K562 (cell line): ENCODE measurements at regions not wholly inside any gene's neighbourhood (a gene's known extent, or its start where the extent isn't known, plus 50 kb on each side); places are given as distances from the start of the nearest gene placed in this dataset.

ENCODE experiments used
- ATAC-seq: fragments of 200-7000 bp; cut with Tn5 transposase; 3 replicates; pipeline ENCODE4 v1.9.1; 2020; ENCODE audit warnings: moderate library complexity
- BruUV-seq: library from RNA; stranded (reverse); fragments of 400-500 nt; replicated peaks from 2 replicates; lab custom pipeline; 2021; lab: Mats Ljungman, UMichigan
- CTCF ChIA-PET: fragments of 300-600 bp; formaldehyde crosslinking; extraction: SDS; loops from one replicate; lab custom pipeline; 2021; ENCODE audit warnings: low intra/inter-chr PET ratio; lab: Yijun Ruan, JAX
- POLR2A ChIA-PET: fragments of 300-600, 350-650 bp; sonication (Branson Sonifier 250); formaldehyde crosslinking; extraction: SDS; loops from one replicate; lab custom pipeline; 2021; ENCODE audit warnings: antibody characterized with exemption, inconsistent platforms; lab: Yijun Ruan, JAX
- DNase-seq, 4 experiments: peaks; one replicate each; pipeline versions ENCODE4 v3.0.0 to v3.0.0-alpha.2; 2011 to 2018; ENCODE audit warnings: low spot score in 3 of 4, mixed read lengths in 3 of 4; ENCODE audit errors: extremely low read depth in 1 of 4
- FAIRE-seq: peaks from 2 replicates; lab custom pipeline; 2011; peaks lifted over from hg19 to GRCh38; lab: Jason Lieb, UNC
- H2AFZ ChIP-seq: 2 replicates; pipeline ENCODE4 v1.6.0; 2011; ENCODE audit warnings: low read depth, low read length, control low read depth, inconsistent platforms
- H3K27ac ChIP-seq: fragments of 200-600 bp; 3 replicates; pipeline ENCODE4 v1.8.0; 2011; ENCODE audit warnings: low read depth, mild to moderate bottlenecking, control low read depth, inconsistent platforms, low read length, moderate library complexity, mixed read lengths; ENCODE audit errors: extremely low read depth
- H3K27me3 ChIP-seq, 2 experiments: fragments of 300-600 bp in 1 of 2; 2 replicates in 1 of 2; 3 replicates in 1 of 2; pipeline versions ENCODE4 v1.6.0 to v1.8.0; 2011; ENCODE audit warnings: inconsistent platforms in 2 of 2, low read length in 2 of 2, mild to moderate bottlenecking in 1 of 2, mixed read lengths in 1 of 2, moderate library complexity in 1 of 2; ENCODE audit not compliant: control insufficient read depth in 2 of 2, insufficient read depth in 2 of 2
- H3K36me3 ChIP-seq: fragments of 300-600 bp; 3 replicates; pipeline ENCODE4 v1.8.0; 2011; ENCODE audit warnings: mild to moderate bottlenecking, low read length, inconsistent platforms; ENCODE audit not compliant: control insufficient read depth, insufficient read depth
- H3K4me1 ChIP-seq, 2 experiments: fragments of 200-600 bp in 1 of 2; replicated peaks in 1 of 2; 2 replicates in 1 of 2; 3 replicates in 1 of 2; pipeline versions ENCODE4 v1.5.1 to v1.8.0; 2011; ENCODE audit warnings: inconsistent platforms in 2 of 2, low read length in 2 of 2, mild to moderate bottlenecking in 1 of 2, mixed read lengths in 1 of 2, moderate library complexity in 1 of 2; ENCODE audit not compliant: control insufficient read depth in 2 of 2, insufficient read depth in 2 of 2
- H3K4me2 ChIP-seq: 2 replicates; pipeline ENCODE4 v1.6.1; 2011; ENCODE audit warnings: low read length, control low read depth, inconsistent platforms, mixed read lengths; ENCODE audit not compliant: insufficient read depth
- H3K4me3 ChIP-seq: fragments of 200-600 bp; sonication (generic), shearing (Covaris generic); 2 replicates; pipeline ENCODE4 v1.5.1; 2016; ENCODE audit warnings: control low read depth, inconsistent platforms
- H3K79me2 ChIP-seq: fragments of 200-600 bp; 3 replicates; pipeline ENCODE4 v1.8.0; 2011; ENCODE audit warnings: low read length, inconsistent platforms; ENCODE audit not compliant: control insufficient read depth, insufficient read depth
- H3K9ac ChIP-seq, 2 experiments: 2 replicates each; pipeline versions ENCODE4 v1.6.0 to v1.6.1; 2011; ENCODE audit warnings: low read depth in 2 of 2, low read length in 2 of 2, control low read depth in 1 of 2, inconsistent platforms in 1 of 2, mild to moderate bottlenecking in 1 of 2, mixed read lengths in 1 of 2; ENCODE audit not compliant: insufficient read depth in 1 of 2
- H3K9me1 ChIP-seq: one replicate; pipeline ENCODE4 v1.6.0; 2011; ENCODE audit warnings: inconsistent platforms, mild to moderate bottlenecking, low read length, moderate library complexity; ENCODE audit not compliant: control insufficient read depth, insufficient read depth
- H3K9me3 ChIP-seq: replicated peaks from 2 replicates; pipeline ENCODE4 v1.5.1; 2011; ENCODE audit warnings: low read depth, low read length, inconsistent platforms; ENCODE audit not compliant: control insufficient read depth, insufficient read depth
- H4K20me1 ChIP-seq: replicated peaks from 2 replicates; pipeline ENCODE4 v1.6.1; 2011; ENCODE audit warnings: low read length, inconsistent platforms, mixed read lengths; ENCODE audit not compliant: control insufficient read depth, insufficient read depth
- BCOR ChIP-seq: fragments of 450-650 bp; IDR thresholded peaks from 2 replicates; pipeline ENCODE4 v1.6.1; 2016
- CHAMP1 ChIP-seq: fragments of 450-650 bp; IDR thresholded peaks from 2 replicates; pipeline ENCODE4 v1.6.1; 2016; ENCODE audit warnings: mild to moderate bottlenecking
- CREB3 ChIP-seq: fragments of 450-650 bp; conservative IDR thresholded peaks from 2 replicates; pipeline ENCODE4 v1.6.1; 2016; ENCODE audit warnings: missing genetic modification characterization, low read depth, mild to moderate bottlenecking, missing compliant biosample characterization, moderate library complexity
- LEF1 ChIP-seq: fragments of 450-650 bp; IDR thresholded peaks from 2 replicates; pipeline ENCODE4 v1.6.1; 2016; ENCODE audit warnings: mild to moderate bottlenecking
- MAFG ChIP-seq: fragments of 450-650 bp; conservative IDR thresholded peaks from 2 replicates; pipeline ENCODE4 v1.6.1; 2016; ENCODE audit warnings: missing genetic modification characterization, missing compliant biosample characterization
- NCOR1 ChIP-seq: fragments of 450-650 bp; IDR thresholded peaks from 2 replicates; pipeline ENCODE4 v1.6.1; 2016; ENCODE audit warnings: mild to moderate bottlenecking, moderate library complexity
- SAFB2 ChIP-seq: fragments of 200-400 bp; formaldehyde crosslinking; IDR thresholded peaks from 2 replicates; pipeline ENCODE4 v1.6.1; 2018; ENCODE audit warnings: borderline replicate concordance, low read length, low read depth, moderate library complexity; ENCODE audit not compliant: severe bottlenecking
- THAP12 ChIP-seq: fragments of 250-450 bp; sonication (Bioruptor Pico); IDR thresholded peaks from 2 replicates; pipeline ENCODE4 v1.9.0; 2021; ENCODE audit warnings: mild to moderate bottlenecking, inconsistent platforms
- THRA ChIP-seq: fragments of 450-650 bp; IDR thresholded peaks from 2 replicates; pipeline ENCODE4 v1.6.1; 2017; ENCODE audit warnings: mild to moderate bottlenecking, moderate library complexity
- ZNF253 ChIP-seq: fragments of 250-450 bp; sonication (Bioruptor Pico); conservative IDR thresholded peaks from 2 replicates; pipeline ENCODE4 v1.6.1; 2021; ENCODE audit warnings: mild to moderate bottlenecking
- WGBS: fragments of 100-300 bp; shearing (Covaris generic); methylation state at CpG from one replicate; pipeline ENCODE4 v1.1.6; 2016; ENCODE audit warnings: low coverage, mixed read lengths; ENCODE audit not compliant: insufficient coverage; ENCODE audit errors: missing lambda C conversion rate; 5-methylcytosine and 5-hydroxymethylcytosine counted together
- in situ Hi-C: fragments of 300-500 bp; cut with MboI; formaldehyde crosslinking; loops from 4 replicates; pipeline ENCODE4 v1.15.0; 2018; ENCODE audit warnings: inconsistent platforms, mixed read lengths
- intact Hi-C: fragments of 100-400 bp; cut with micrococcal nuclease; formaldehyde crosslinking; loops from 2 replicates; pipeline ENCODE4 v1.14.2; 2022

- no peak overlapping the region for H3K27ac ChIP-seq
- H4K20me1 ChIP-seq = no peaks in the 10 kb centered on the region
- 0 out of 2 replicates have a peak, but pooled peaks cover 2% of the 10 kb centered on the region for H3K9me3 ChIP-seq
- H3K9me1 ChIP-seq = no peaks in the 10 kb centered on the region
- H3K4me2 ChIP-seq = no peak overlapping the region
- H3K79me2 ChIP-seq = no peaks in the 10 kb centered on the region
- in situ Hi-C loops (no loop called here), intact Hi-C loops (no loop called here)
- ChIA-PET CTCF (no interaction called here), POLR2A (no interaction called here)
- no peaks in the 10 kb centered on the region for H3K36me3 ChIP-seq
- no peaks in the 10 kb centered on the region for H3K4me1 ChIP-seq
- no peak for TF ChIP-seq SAFB2
- TF ChIP-seq THAP12 (CRISPR knock-in tag) = no peak
- no peak for TF ChIP-seq BCOR
- no peak for TF ChIP-seq NCOR1
- no peak for DNase-seq
- no peaks in the 10 kb centered on the region for H3K27me3 ChIP-seq
- ATAC-seq = no peak
- no peak overlapping the region for H3K4me3 ChIP-seq
- no peak for FAIRE-seq
- no peak overlapping the region for H3K9ac ChIP-seq
- BruUV-seq = no TSS peak
- no peak overlapping the region for H2AFZ ChIP-seq
- WGBS = 0% methylated on average over 2 of the region's 2 CpGs
Observed at GRCh38 chr5:106314221-106314824, 1356.4 kb downstream of the EFNA5 start.

- Histone ChIP-seq H3K27ac (no peak overlapping the region), H3K4me3 (no peak overlapping the region), H3K36me3 (no peaks in the 10 kb centered on the region), H4K20me1 (no peaks in the 10 kb centered on the region), H2AFZ (no peak overlapping the region), H3K4me2 (no peak overlapping the region), H3K79me2 (no peaks in the 10 kb centered on the region), H3K4me1 (no peaks in the 10 kb centered on the region), H3K9me3 (no peaks in the 10 kb centered on the region; the same call in 1 of the 2 replicates), H3K9ac (no peak overlapping the region), H3K27me3 (no peaks in the 10 kb centered on the region), H3K9me1 (no peaks in the 10 kb centered on the region)
- no peak for ATAC-seq
- in situ Hi-C loops = no loop called here
- intact Hi-C loops = no loop called here
- DNase-seq = no peak
- BruUV-seq = no TSS peak
- ChIA-PET CTCF (no interaction called here), POLR2A (no interaction called here)
- FAIRE-seq = no peak
- TF ChIP-seq CHAMP1 (no peak), ZNF253 (CRISPR knock-in tag) (no peak), MAFG (tag) (no peak), CREB3 (tag) (no peak), LEF1 (no peak), THRA (no peak)
Observed at GRCh38 chr5:106312360-106312759, 1358.4 kb downstream of the EFNA5 start.
